AG10803 (cell line): ENCODE measurements at regions not wholly inside any gene's neighbourhood (a gene's known extent, or its start where the extent isn't known, plus 50 kb on each side); places are given as distances from the start of the nearest gene placed in this dataset.

Source experiments
- DNase-seq: peaks from one replicate; pipeline ENCODE4 v3.0.0; 2010; ENCODE audit warnings: low read depth
- H3K4me3 ChIP-seq: 2 replicates; pipeline ENCODE4 v1.5.1; 2011; ENCODE audit warnings: mild to moderate bottlenecking, low read length, control low read depth
- TF ChIP-seq, protein P1 (sequence below): conservative IDR thresholded peaks from 2 replicates; pipeline ENCODE4 v1.5.1; 2011; ENCODE audit warnings: mild to moderate bottlenecking, low read length, control low read depth, inconsistent platforms

DNA sequence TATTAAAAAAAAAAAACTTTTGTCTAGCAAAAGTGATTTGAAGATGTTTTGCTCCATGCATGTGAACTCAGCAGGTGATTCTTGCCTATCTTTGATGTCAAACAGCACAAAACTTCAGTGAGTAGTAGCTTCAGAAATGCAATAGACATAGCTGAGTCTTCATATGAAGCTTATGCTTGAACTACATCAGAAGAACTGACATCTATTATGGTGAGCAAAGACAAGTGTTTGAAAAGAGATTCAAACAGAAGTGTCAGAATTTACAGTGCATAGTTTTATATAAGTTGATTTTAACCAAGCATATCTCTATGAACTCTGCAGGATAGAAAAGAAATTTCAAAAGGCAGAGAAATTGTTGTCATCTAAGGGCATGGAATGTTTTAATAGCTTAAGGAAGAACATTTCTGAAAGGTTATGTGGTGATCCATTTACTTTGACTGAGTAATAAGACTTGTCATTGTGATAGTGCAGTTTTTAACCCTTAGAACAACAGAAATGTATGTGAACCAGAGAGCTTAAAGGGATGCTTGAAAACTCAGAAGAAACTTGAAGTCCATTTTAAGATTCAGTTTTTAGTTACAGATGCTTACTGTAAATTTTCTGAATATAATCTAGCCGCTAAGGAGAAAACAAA is 351.4 kb downstream of the MDFIC start:
- TF ChIP-seq, protein P1, sequence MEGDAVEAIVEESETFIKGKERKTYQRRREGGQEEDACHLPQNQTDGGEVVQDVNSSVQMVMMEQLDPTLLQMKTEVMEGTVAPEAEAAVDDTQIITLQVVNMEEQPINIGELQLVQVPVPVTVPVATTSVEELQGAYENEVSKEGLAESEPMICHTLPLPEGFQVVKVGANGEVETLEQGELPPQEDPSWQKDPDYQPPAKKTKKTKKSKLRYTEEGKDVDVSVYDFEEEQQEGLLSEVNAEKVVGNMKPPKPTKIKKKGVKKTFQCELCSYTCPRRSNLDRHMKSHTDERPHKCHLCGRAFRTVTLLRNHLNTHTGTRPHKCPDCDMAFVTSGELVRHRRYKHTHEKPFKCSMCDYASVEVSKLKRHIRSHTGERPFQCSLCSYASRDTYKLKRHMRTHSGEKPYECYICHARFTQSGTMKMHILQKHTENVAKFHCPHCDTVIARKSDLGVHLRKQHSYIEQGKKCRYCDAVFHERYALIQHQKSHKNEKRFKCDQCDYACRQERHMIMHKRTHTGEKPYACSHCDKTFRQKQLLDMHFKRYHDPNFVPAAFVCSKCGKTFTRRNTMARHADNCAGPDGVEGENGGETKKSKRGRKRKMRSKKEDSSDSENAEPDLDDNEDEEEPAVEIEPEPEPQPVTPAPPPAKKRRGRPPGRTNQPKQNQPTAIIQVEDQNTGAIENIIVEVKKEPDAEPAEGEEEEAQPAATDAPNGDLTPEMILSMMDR = no peak
- no peak for DNase-seq
- no peak overlapping the region for H3K4me3 ChIP-seq

DNA sequence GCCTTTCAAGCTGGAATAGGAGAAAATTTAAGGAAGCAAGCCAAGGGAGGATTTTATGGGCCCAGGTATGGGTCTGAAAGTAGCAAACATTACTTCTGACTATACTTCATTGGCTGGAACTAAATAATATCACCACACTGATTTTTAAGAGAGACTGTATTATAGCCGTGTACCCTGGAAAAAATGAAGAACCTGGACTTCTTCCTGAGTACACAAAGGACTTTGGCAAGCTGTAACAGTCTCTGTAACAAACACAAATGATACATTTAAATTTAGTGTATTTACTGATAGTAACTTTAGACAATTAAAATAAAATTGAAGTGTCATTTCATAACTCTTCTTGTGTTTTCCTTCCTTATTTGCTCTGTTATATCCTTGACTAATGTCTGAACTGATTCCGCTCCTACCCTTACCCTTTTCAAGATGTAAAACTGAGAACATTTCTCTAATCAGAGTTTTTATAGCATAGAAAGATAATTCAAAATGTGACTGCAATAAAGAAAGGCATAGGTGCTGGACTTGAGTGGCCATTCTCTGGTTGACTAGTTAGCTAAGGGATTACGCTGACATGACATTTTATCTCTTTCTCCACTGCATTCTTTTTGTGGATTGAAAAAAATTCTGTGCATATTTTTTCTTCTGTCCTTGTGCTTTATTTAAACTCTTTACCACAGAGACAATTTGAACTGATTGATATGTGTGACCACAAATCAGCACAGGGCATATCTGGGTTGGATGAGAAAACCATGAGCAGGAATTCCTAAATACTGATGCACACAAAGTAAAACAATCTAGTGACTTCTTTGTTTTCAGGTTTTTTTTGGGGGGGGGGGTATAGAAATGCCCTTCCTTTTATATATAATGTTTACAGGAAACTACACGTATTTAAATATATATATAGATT is 349.7 kb downstream of the MDFIC start:
- peak; percentile 81 for DNase-seq
- TF ChIP-seq, protein P1 = no peak
- H3K4me3 ChIP-seq = no peak overlapping the region

DNA sequence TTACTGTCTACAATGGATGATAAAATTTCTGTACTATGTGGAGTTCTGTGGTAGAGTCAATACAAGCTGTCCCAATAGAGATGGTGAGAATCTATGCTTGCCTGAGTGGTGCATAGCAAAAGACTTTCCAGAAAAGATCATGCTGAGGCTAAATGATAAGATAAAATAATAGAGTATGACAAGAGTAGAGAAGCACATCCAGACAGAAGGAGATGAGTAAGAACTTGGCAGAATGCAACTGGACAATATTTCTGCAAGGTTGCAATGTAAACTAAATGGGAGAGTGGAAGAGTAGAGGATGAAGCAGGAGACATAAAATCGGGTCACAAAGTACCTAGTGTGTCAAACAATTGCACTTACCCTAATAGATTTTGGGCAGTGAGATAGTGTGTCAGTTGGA is 347.6 kb downstream of the MDFIC start:
- TF ChIP-seq, protein P1 = no peak
- no peak overlapping the region for H3K4me3 ChIP-seq
- no peak for DNase-seq

DNA sequence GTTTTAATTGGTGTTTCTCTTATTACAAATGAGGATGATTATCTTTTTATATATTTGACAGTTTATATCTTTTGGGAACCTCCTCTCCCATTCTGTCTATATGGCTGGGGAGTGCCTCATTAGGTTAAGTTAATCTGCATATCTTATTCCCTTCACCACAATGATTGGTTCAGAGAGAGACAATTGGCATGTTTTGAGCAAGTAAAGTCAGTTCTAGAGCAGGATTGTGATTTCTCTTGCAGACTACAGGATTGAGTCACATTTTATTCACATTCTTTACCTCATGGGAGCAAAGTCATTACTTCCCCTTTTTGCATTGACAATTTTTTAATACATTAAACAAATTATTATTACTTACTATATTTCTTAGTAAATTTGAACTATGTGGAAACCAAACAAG is 345.6 kb downstream of the MDFIC start:
- no peak for DNase-seq
- TF ChIP-seq, protein P1 = no peak

DNA sequence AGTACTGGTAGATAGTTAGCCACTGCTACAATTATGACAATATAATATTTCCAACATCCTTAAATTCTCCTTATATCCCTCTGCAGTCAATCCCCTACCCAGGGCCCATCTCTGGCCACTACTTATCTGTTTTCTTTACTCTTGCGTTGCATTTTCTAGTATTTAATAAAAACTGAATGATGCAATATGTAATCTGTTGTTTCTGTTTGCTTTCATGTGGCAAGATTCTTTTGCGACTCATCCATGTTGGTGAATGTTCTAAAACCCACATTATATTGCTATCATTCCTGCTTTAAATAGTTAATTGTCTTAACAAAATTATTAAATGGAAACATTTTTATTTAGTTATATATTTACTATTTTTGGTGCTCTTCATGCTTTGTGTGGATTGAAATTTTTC is 338.5 kb downstream of the MDFIC start:
- DNase-seq = peak; percentile 18
- no peak overlapping the region for H3K4me3 ChIP-seq
- TF ChIP-seq, protein P1 = no peak

More for the DNA sequence above, 345.6 kb downstream of the MDFIC start:
- H3K4me3 ChIP-seq = no peak overlapping the region

DNA sequence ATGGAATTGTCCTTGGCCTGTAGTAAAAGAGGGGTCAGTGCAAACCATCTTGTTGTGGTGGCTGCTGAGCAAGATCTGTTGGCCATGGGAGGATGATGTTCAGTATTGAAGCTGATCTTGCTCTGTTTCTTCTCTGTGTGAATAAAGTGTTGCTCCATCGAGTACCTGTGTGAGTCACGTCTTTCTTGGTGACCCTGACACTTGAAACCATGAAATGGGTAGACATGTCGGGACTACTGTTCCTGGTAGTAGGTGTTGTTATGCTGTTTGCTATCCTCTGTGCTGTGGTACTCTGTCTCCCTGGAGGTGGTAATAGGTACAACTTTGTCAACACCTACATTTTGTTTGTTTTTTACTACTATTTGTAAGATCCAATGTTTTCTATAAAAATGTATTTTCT is 330.6 kb downstream of the MDFIC start:
- TF ChIP-seq, protein P1 = no peak
- DNase-seq = no peak
- no peak overlapping the region for H3K4me3 ChIP-seq

DNA sequence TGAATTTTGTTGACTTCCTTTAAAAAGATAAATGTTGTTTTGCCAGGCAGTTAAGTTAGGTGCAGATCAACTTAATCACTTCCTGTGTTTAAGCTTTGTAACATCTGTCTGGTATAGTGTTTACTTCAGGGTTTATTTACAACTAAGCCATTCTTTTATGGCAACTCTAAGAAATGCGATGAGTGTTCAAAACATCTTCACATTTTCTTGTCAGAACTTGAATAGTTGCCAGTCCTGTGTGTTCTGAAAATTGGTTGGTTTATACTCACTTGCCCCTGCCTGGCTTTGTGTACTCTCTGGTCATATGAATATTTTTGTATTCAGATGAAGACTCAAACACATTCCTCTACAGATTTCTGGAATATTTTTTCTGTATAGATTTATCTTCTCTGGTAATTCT is 327.2 kb downstream of the MDFIC start:
- peak; percentile 80 for DNase-seq
- H3K4me3 ChIP-seq = no peak overlapping the region
- TF ChIP-seq, protein P1 = no peak
